NCI-H345 (cell line): ENCODE measurements at regions not wholly inside any gene's neighbourhood (a gene's known extent, or its start where the extent isn't known, plus 50 kb on each side); places are given as distances from the start of the nearest gene placed in this dataset.
"Not testable (repeated sequence)": the region's sequence is repeated elsewhere in the genome, so short reads cannot be mapped to it uniquely, and the experiment has no call there.

ENCODE experiments used
- DNase-seq: peaks from one replicate; lab custom pipeline; 2025; lab: John Stamatoyannopoulos, UW

GRCh38 chr15:61337541-61337940, 108.4 kb upstream of the RORA start:
- DNase-seq: no peak

- no peak for DNase-seq
Observed at GRCh38 chr15:61336026-61336638, 107.0 kb upstream of the RORA start.

- DNase-seq: not testable (repeated sequence)
Observed at GRCh38 chr15:61334714-61335113, 105.6 kb upstream of the RORA start.

- DNase-seq: no peak
Observed at GRCh38 chr15:61331019-61331418, 101.9 kb upstream of the RORA start.

GRCh38 chr15:61327019-61327631, 98.0 kb upstream of the RORA start:
- DNase-seq: peak; percentile 93

- no peak for DNase-seq
Observed at GRCh38 chr15:61319892-61320291, 90.8 kb upstream of the RORA start.

- no peak for DNase-seq
Observed at GRCh38 chr15:61318802-61319525, 89.9 kb upstream of the RORA start.

GRCh38 chr15:61318301-61318700, 89.2 kb upstream of the RORA start:
- DNase-seq: no peak

- DNase-seq: no peak
Observed at GRCh38 chr15:61315471-61315870, 86.4 kb upstream of the RORA start.

GRCh38 chr15:61314427-61314826, 85.3 kb upstream of the RORA start:
- no peak for DNase-seq

- no peak for DNase-seq
Observed at GRCh38 chr15:61309617-61310016, 80.5 kb upstream of the RORA start.

GRCh38 chr15:61309031-61309511, 80.0 kb upstream of the RORA start:
- DNase-seq: no peak

GRCh38 chr15:61308437-61308836, 79.3 kb upstream of the RORA start:
- DNase-seq: no peak

- no peak for DNase-seq
Observed at GRCh38 chr15:61307474-61307873, 78.4 kb upstream of the RORA start.

GRCh38 chr15:61301701-61302100, 72.6 kb upstream of the RORA start:
- no peak for DNase-seq

- no peak for DNase-seq
Observed at GRCh38 chr15:61299075-61299763, 70.1 kb upstream of the RORA start.

- DNase-seq: no peak
Observed at GRCh38 chr15:61295239-61295638, 66.1 kb upstream of the RORA start.

- no peak for DNase-seq
Observed at GRCh38 chr15:61282661-61283060, 53.6 kb upstream of the RORA start.

GRCh38 chr15:61281328-61281727, 52.2 kb upstream of the RORA start:
- no peak for DNase-seq
